WTC11 (cell line): ENCODE measurements at regions not wholly inside any gene's neighbourhood (a gene's known extent, or its start where the extent isn't known, plus 50 kb on each side); places are given as distances from the start of the nearest gene placed in this dataset.

Experiments used
- ATAC-seq: fragments of 200-7000 bp; cut with Tn5 transposase; 2 replicates; pipeline ENCODE4 v1.10.0; 2021; ENCODE audit warnings: mild to moderate bottlenecking, moderate library complexity
- CTCF ChIA-PET: fragments of 300-600 bp; sonication (Branson Sonifier 250); formaldehyde crosslinking; loops from one replicate; lab custom pipeline; 2021; ENCODE audit warnings: antibody characterized with exemption; lab: Charles Lee
- POLR2A ChIA-PET: fragments of 350-600 bp; sonication (Branson Sonifier 250); formaldehyde crosslinking; loops from one replicate; lab custom pipeline; 2021; ENCODE audit warnings: antibody characterized with exemption; lab: Charles Lee
- DNase-seq: peaks from one replicate; pipeline ENCODE4 v3.0.0; 2021; ENCODE audit warnings: low spot score
- H3K27ac Mint-ChIP-seq: 2 replicates; pipeline ENCODE4 v1.8.0; 2021; ENCODE audit warnings: mixed read lengths
- H3K27me3 Mint-ChIP-seq: 2 replicates; pipeline ENCODE4 v1.8.0; 2021; ENCODE audit warnings: low read depth, mild to moderate bottlenecking, moderate library complexity, mixed read lengths
- H3K36me3 Mint-ChIP-seq: 2 replicates; pipeline ENCODE4 v1.8.0; 2021; ENCODE audit warnings: mixed read lengths
- H3K4me1 Mint-ChIP-seq: 2 replicates; pipeline ENCODE4 v1.8.0; 2022; ENCODE audit warnings: mixed read lengths
- H3K4me3 Mint-ChIP-seq: 2 replicates; pipeline ENCODE4 v1.8.0; 2021; ENCODE audit warnings: mild to moderate bottlenecking, moderate library complexity, mixed read lengths
- H3K9me3 Mint-ChIP-seq: 2 replicates; pipeline ENCODE4 v1.8.0; 2021; ENCODE audit warnings: mixed read lengths
- AFF4 ChIP-seq: sonication (generic); formaldehyde crosslinking; IDR thresholded peaks from 2 replicates; pipeline ENCODE4 v1.8.1; 2023; ENCODE audit warnings: mild to moderate bottlenecking, missing genetic modification reagents, borderline replicate concordance
- AR ChIP-seq: fragments of 250-450 bp; sonication (Bioruptor Pico); IDR thresholded peaks from 2 replicates; pipeline ENCODE4 v1.9.0; 2021; ENCODE audit warnings: mild to moderate bottlenecking
- CREB1 ChIP-seq: sonication (generic); formaldehyde crosslinking; IDR thresholded peaks from 2 replicates; pipeline ENCODE4 v1.8.0; 2023; ENCODE audit warnings: mild to moderate bottlenecking, missing genetic modification reagents
- E2F1 ChIP-seq: sonication (generic); formaldehyde crosslinking; IDR thresholded peaks from 2 replicates; pipeline ENCODE4 v1.8.0; 2022; ENCODE audit warnings: mild to moderate bottlenecking, missing genetic modification reagents
- ERG ChIP-seq: fragments of 250-450 bp; sonication (Bioruptor Pico); IDR thresholded peaks from 2 replicates; pipeline ENCODE4 v1.8.0; 2021; ENCODE audit warnings: mild to moderate bottlenecking
- GRHL2 ChIP-seq: fragments of 250-450 bp; sonication (Bioruptor Pico); IDR thresholded peaks from 2 replicates; pipeline ENCODE4 v1.8.0; 2022; ENCODE audit warnings: mild to moderate bottlenecking, moderate library complexity; ENCODE audit not compliant: insufficient replicate concordance, severe bottlenecking
- GTF2I ChIP-seq: fragments of 250-450 bp; sonication (Bioruptor Pico); conservative IDR thresholded peaks from 2 replicates; pipeline ENCODE4 v1.4.0; 2021; ENCODE audit warnings: mild to moderate bottlenecking
- JAZF1 ChIP-seq: fragments of 250-450 bp; sonication (Bioruptor Pico); IDR thresholded peaks from 2 replicates; pipeline ENCODE4 v1.9.0; 2021; ENCODE audit warnings: moderate library complexity, mild to moderate bottlenecking, inconsistent platforms
- MAX ChIP-seq: sonication (generic); formaldehyde crosslinking; IDR thresholded peaks from 2 replicates; pipeline ENCODE4 v1.8.0; 2022; ENCODE audit warnings: mild to moderate bottlenecking, missing genetic modification reagents
- NFYB ChIP-seq: sonication (generic); formaldehyde crosslinking; conservative IDR thresholded peaks from 2 replicates; pipeline ENCODE4 v1.8.0; 2022; ENCODE audit warnings: low read depth, missing genetic modification reagents
- NR2C2 ChIP-seq: sonication (generic); formaldehyde crosslinking; IDR thresholded peaks from 2 replicates; pipeline ENCODE4 v1.8.0; 2022; ENCODE audit warnings: mild to moderate bottlenecking, missing genetic modification reagents
- PRRX2 ChIP-seq: fragments of 250-450 bp; sonication (Bioruptor Pico); IDR thresholded peaks from 2 replicates; pipeline ENCODE4 v1.8.0; 2021; ENCODE audit warnings: mild to moderate bottlenecking
- RELA ChIP-seq: sonication (generic); formaldehyde crosslinking; IDR thresholded peaks from 2 replicates; pipeline ENCODE4 v1.8.1; 2022; ENCODE audit warnings: missing genetic modification reagents, mild to moderate bottlenecking, borderline replicate concordance
- TEAD1 ChIP-seq: sonication (generic); formaldehyde crosslinking; IDR thresholded peaks from 2 replicates; pipeline ENCODE4 v1.8.0; 2022; ENCODE audit warnings: mild to moderate bottlenecking, missing genetic modification reagents
- ZNF396 ChIP-seq: fragments of 250-450 bp; sonication (Bioruptor Pico); IDR thresholded peaks from 2 replicates; pipeline ENCODE4 v1.8.0; 2021; ENCODE audit warnings: mild to moderate bottlenecking, moderate library complexity, borderline replicate concordance
- ZNF512 ChIP-seq: sonication (generic); formaldehyde crosslinking; IDR thresholded peaks from 2 replicates; pipeline ENCODE4 v1.8.1; 2022; ENCODE audit warnings: missing genetic modification reagents, borderline replicate concordance

GRCh38 chr2:163822033-163822432 is 86.2 kb upstream of the FIGN start:
- no peaks in the 10 kb centered on the region for H3K27me3 Mint-ChIP-seq
- H3K4me1 Mint-ChIP-seq: no peaks in the 10 kb centered on the region
- POLR2A ChIA-PET: no interaction called here
- no peaks in the 10 kb centered on the region; the same call in 1 of the 2 replicates for H3K36me3 Mint-ChIP-seq
- CTCF ChIA-PET: no interaction called here
- H3K4me3 Mint-ChIP-seq: no peak overlapping the region
- ATAC-seq: no peak
- H3K9me3 Mint-ChIP-seq: peaks cover 10% of the 10 kb centered on the region
- H3K27ac Mint-ChIP-seq: no peak overlapping the region
- no peak for DNase-seq
- TF ChIP-seq PRRX2 (CRISPR knock-in tag) (no peak), AFF4 (CRISPR knock-in tag) (no peak), GTF2I (no peak), GRHL2 (CRISPR knock-in tag) (no peak), E2F1 (CRISPR knock-in tag) (no peak), TEAD1 (CRISPR knock-in tag) (no peak), RELA (no peak), JAZF1 (no peak), ZNF512 (CRISPR knock-in tag) (no peak), ERG (no peak), CREB1 (CRISPR knock-in tag) (no peak), ZNF396 (CRISPR knock-in tag) (no peak)
- TF ChIP-seq, all 79 proteins: peak for 0

GRCh38 chr2:163812926-163813520 is 77.2 kb upstream of the FIGN start:
- ChIA-PET CTCF (no interaction called here), POLR2A (no interaction called here)
- peaks cover 11% of the 10 kb centered on the region for H3K4me1 Mint-ChIP-seq
- DNase-seq (no peak), ATAC-seq (no peak)
- peaks cover 16% of the 10 kb centered on the region for H3K9me3 Mint-ChIP-seq
- no peak overlapping the region for H3K27ac Mint-ChIP-seq
- no peak overlapping the region for H3K4me3 Mint-ChIP-seq
- no peaks in the 10 kb centered on the region for H3K27me3 Mint-ChIP-seq
- TF ChIP-seq NFYB (CRISPR knock-in tag) (no peak), AR (no peak), MAX (CRISPR knock-in tag) (no peak), NR2C2 (no peak), ZNF512 (CRISPR knock-in tag) (no peak)
- no peaks in the 10 kb centered on the region; the same call in 1 of the 2 replicates for H3K36me3 Mint-ChIP-seq
